ENCODE measurements at regions not wholly inside any gene's neighbourhood (a gene's known extent, or its start where the extent isn't known, plus 50 kb on each side); places are given as distances from the start of the nearest gene placed in this dataset.
A peak's percentile ranks its signal among the peaks of the same experiment; 100 is the strongest.

- H3K27me3 ChIP-seq, result no peaks in the 10 kb centered on the region
- H3K4me1 ChIP-seq, result no peaks in the 10 kb centered on the region
- H3K36me3 ChIP-seq, result no peaks in the 10 kb centered on the region
- no peak for DNase-seq (ENCODE audit: low spot score in 2 of 2)
- no peak for TF ChIP-seq CTCF (IDR thresholded peaks at IDR 0.05)
- H3K9me3 ChIP-seq, result no peaks in the 10 kb centered on the region
- no peak overlapping the region for H3K27ac ChIP-seq
- H3K4me3 ChIP-seq, result no peak overlapping the region
- intact Hi-C loops (cut with DNase I), result no loop called here
Observed at GRCh38 chr7:142542942-142543341, 206.3 kb upstream of the PRSS1 start.

GRCh38 chr7:142542105-142542504, 207.2 kb upstream of the PRSS1 start:
- Histone ChIP-seq H3K27ac (no peak overlapping the region), H3K27me3 (no peaks in the 10 kb centered on the region), H3K4me1 (no peaks in the 10 kb centered on the region), H3K4me3 (no peak overlapping the region), H3K36me3 (no peaks in the 10 kb centered on the region), H3K9me3 (no peaks in the 10 kb centered on the region)
- no peak for TF ChIP-seq CTCF (IDR thresholded peaks at IDR 0.05)
- intact Hi-C loops (cut with DNase I), result no loop called here
- DNase-seq (ENCODE audit: low spot score in 2 of 2), result no peak

GRCh38 chr7:142540371-142540770, 208.9 kb upstream of the PRSS1 start:
- no peak for TF ChIP-seq CTCF (IDR thresholded peaks at IDR 0.05)
- no peaks in the 10 kb centered on the region for H3K36me3 ChIP-seq
- no peak overlapping the region for H3K4me3 ChIP-seq
- DNase-seq (ENCODE audit: low spot score in 2 of 2), result no peak
- no peaks in the 10 kb centered on the region for H3K9me3 ChIP-seq
- no peaks in the 10 kb centered on the region for H3K4me1 ChIP-seq
- intact Hi-C loops (cut with DNase I), result no loop called here
- no peak overlapping the region for H3K27ac ChIP-seq
- no peaks in the 10 kb centered on the region for H3K27me3 ChIP-seq

GRCh38 chr7:142539901-142540300, 209.4 kb upstream of the PRSS1 start:
- H3K4me1 ChIP-seq, result no peaks in the 10 kb centered on the region
- TF ChIP-seq CTCF (IDR thresholded peaks at IDR 0.05), result no peak
- H3K9me3 ChIP-seq, result no peaks in the 10 kb centered on the region
- H3K4me3 ChIP-seq, result no peak overlapping the region
- no peaks in the 10 kb centered on the region for H3K36me3 ChIP-seq
- no peaks in the 10 kb centered on the region for H3K27me3 ChIP-seq
- intact Hi-C loops (cut with DNase I), result no loop called here
- no peak for DNase-seq (ENCODE audit: low spot score in 2 of 2)
- H3K27ac ChIP-seq, result no peak overlapping the region

- Histone ChIP-seq H3K9me3 (no peaks in the 10 kb centered on the region), H3K36me3 (no peaks in the 10 kb centered on the region), H3K27ac (no peak overlapping the region), H3K4me3 (no peak overlapping the region), H3K27me3 (no peaks in the 10 kb centered on the region), H3K4me1 (no peaks in the 10 kb centered on the region)
- intact Hi-C loops (cut with DNase I), result no loop called here
- no peak for DNase-seq (ENCODE audit: low spot score in 2 of 2)
- TF ChIP-seq CTCF (IDR thresholded peaks at IDR 0.05), result no peak
Observed at GRCh38 chr7:142537760-142538159, 211.5 kb upstream of the PRSS1 start.

GRCh38 chr7:142535123-142535779, 214.0 kb upstream of the PRSS1 start:
- H3K36me3 ChIP-seq, result no peaks in the 10 kb centered on the region
- H3K9me3 ChIP-seq, result no peaks in the 10 kb centered on the region
- H3K4me3 ChIP-seq, result no peak overlapping the region
- H3K27ac ChIP-seq, result no peak overlapping the region
- no peaks in the 10 kb centered on the region for H3K27me3 ChIP-seq
- H3K4me1 ChIP-seq, result no peaks in the 10 kb centered on the region
- no peak for DNase-seq (ENCODE audit: low spot score in 2 of 2)
- intact Hi-C loops (cut with DNase I), result no loop called here
- peak in 2 of 3 experiments; percentile 20 to 47 for TF ChIP-seq CTCF (IDR thresholded peaks at IDR 0.05)

Data from ascending aorta (tissue), 2 donors.